CD14-positive monocyte (primary cell): ENCODE measurements at regions not wholly inside any gene's neighbourhood (a gene's known extent, or its start where the extent isn't known, plus 50 kb on each side); places are given as distances from the start of the nearest gene placed in this dataset.

ENCODE experiments used
- DNase-seq, 3 donors: peaks; one replicate each; pipeline ENCODE4 v3.0.0-alpha.2; 2011 to 2022
- H2AFZ ChIP-seq: 2 replicates; pipeline ENCODE4 v1.6.0; 2012; ENCODE audit warnings: mild to moderate bottlenecking, low read depth, low read length, inconsistent platforms; ENCODE audit not compliant: insufficient read depth, poor library complexity, severe bottlenecking
- H3K27ac ChIP-seq, 2 donors: 1 replicate in 1 of 2; 2 replicates in 1 of 2; pipeline ENCODE4 v1.5.1; 2012 to 2013; ENCODE audit warnings: low read length in 2 of 2, control low read depth in 1 of 2, inconsistent platforms in 1 of 2, low read depth in 1 of 2, mild to moderate bottlenecking in 1 of 2
- H3K27me3 ChIP-seq, 2 donors: one replicate each; pipeline versions ENCODE4 v1.6.0 to v1.6.1; 2011 to 2013; ENCODE audit warnings: low read length in 2 of 2; ENCODE audit not compliant: control insufficient read depth in 2 of 2, insufficient read depth in 2 of 2
- H3K36me3 ChIP-seq, 2 donors: replicated peaks in 1 of 2; 1 replicate in 1 of 2; 2 replicates in 1 of 2; pipeline versions ENCODE4 v1.5.1 to v1.6.1; 2012 to 2013; ENCODE audit warnings: low read length in 2 of 2, control low read depth in 1 of 2, inconsistent platforms in 1 of 2, mild to moderate bottlenecking in 1 of 2; ENCODE audit not compliant: insufficient read depth in 2 of 2, control insufficient read depth in 1 of 2
- H3K4me1 ChIP-seq, 2 donors: 1 replicate in 1 of 2; 2 replicates in 1 of 2; pipeline versions ENCODE4 v1.5.1 to v1.6.1; 2012 to 2013; ENCODE audit warnings: low read length in 2 of 2, control low read depth in 1 of 2, inconsistent platforms in 1 of 2, mild to moderate bottlenecking in 1 of 2, moderate library complexity in 1 of 2; ENCODE audit not compliant: insufficient read depth in 2 of 2, control insufficient read depth in 1 of 2
- H3K4me2 ChIP-seq: replicated peaks from 2 replicates; pipeline ENCODE3; 2012; ENCODE audit warnings: low read length, moderate library complexity, mild to moderate bottlenecking; ENCODE audit not compliant: poor library complexity, severe bottlenecking; ENCODE audit errors: extremely low read depth
- H3K4me3 ChIP-seq, 3 experiments: fragments of 200-600 bp in 1 of 3; sonication (generic) in 1 of 3; replicated peaks in 1 of 3; 1 replicate in 2 of 3; 2 replicates in 1 of 3; pipeline ENCODE4 v1.5.1; 2011 to 2013; ENCODE audit warnings: low read length in 3 of 3, mild to moderate bottlenecking in 3 of 3, control low read depth in 2 of 3, low read depth in 2 of 3, inconsistent platforms in 1 of 3, moderate library complexity in 1 of 3
- H3K79me2 ChIP-seq: 2 replicates; pipeline ENCODE4 v1.6.0; 2012; ENCODE audit warnings: mild to moderate bottlenecking, control low read depth, inconsistent platforms, low read length, moderate library complexity; ENCODE audit not compliant: insufficient read depth
- H3K9ac ChIP-seq: 2 replicates; pipeline ENCODE4 v1.6.0; 2017; ENCODE audit warnings: low read length, mild to moderate bottlenecking; ENCODE audit not compliant: insufficient read depth, poor library complexity, severe bottlenecking
- H3K9me3 ChIP-seq, 2 donors: replicated peaks in 1 of 2; 1 replicate in 1 of 2; 2 replicates in 1 of 2; pipeline versions ENCODE4 v1.5.1 to v1.6.1; 2012 to 2013; ENCODE audit warnings: low read length in 2 of 2, control low read depth in 1 of 2; ENCODE audit not compliant: control insufficient read depth in 1 of 2, insufficient read depth in 1 of 2
- H4K20me1 ChIP-seq: 2 replicates; pipeline ENCODE4 v1.6.0; 2012; ENCODE audit warnings: mild to moderate bottlenecking, low read length, control low read depth, moderate library complexity; ENCODE audit not compliant: insufficient read depth
- H3K27ac Mint-ChIP-seq, 7 donors: one replicate each; pipeline ENCODE4 v1.8.0; 2020; ENCODE audit warnings: mild to moderate bottlenecking in 7 of 7, mixed read lengths in 7 of 7, moderate library complexity in 6 of 7, inconsistent platforms in 2 of 7
- H3K27me3 Mint-ChIP-seq, 3 donors: one replicate each; pipeline ENCODE4 v1.8.0; 2021 to 2022; ENCODE audit warnings: low read depth in 3 of 3, mild to moderate bottlenecking in 3 of 3, mixed read lengths in 3 of 3, moderate library complexity in 3 of 3, inconsistent platforms in 1 of 3
- H3K36me3 Mint-ChIP-seq, 2 donors: one replicate each; pipeline ENCODE4 v1.8.0; 2020; ENCODE audit warnings: mixed read lengths in 2 of 2, inconsistent platforms in 1 of 2, mild to moderate bottlenecking in 1 of 2
- H3K4me1 Mint-ChIP-seq: one replicate; pipeline ENCODE4 v1.8.0; 2020; ENCODE audit warnings: mild to moderate bottlenecking, mixed read lengths
- H3K4me3 Mint-ChIP-seq, 2 donors: one replicate each; pipeline ENCODE4 v1.8.0; 2020; ENCODE audit warnings: mild to moderate bottlenecking in 2 of 2, mixed read lengths in 2 of 2, moderate library complexity in 1 of 2
- H3K9me3 Mint-ChIP-seq, 7 donors: one replicate each; pipeline ENCODE4 v1.8.0; 2020 to 2022; ENCODE audit warnings: mixed read lengths in 7 of 7, mild to moderate bottlenecking in 6 of 7, moderate library complexity in 6 of 7, inconsistent platforms in 2 of 7
- WGBS: methylation state at CpG from one replicate; pipeline ENCODE4 v1.1.5; 2013; ENCODE audit warnings: missing lambda C conversion rate; ENCODE audit not compliant: insufficient coverage; 5-methylcytosine and 5-hydroxymethylcytosine counted together
- intact Hi-C, 2 donors: fragments of 100-400 bp; cut with micrococcal nuclease; formaldehyde crosslinking; loops; one replicate each; pipeline versions ENCODE4 v1.15.0 to v1.15.1; 2023
- TF ChIP-seq, protein P1 (sequence below): fragments of 200-600 bp; IDR thresholded peaks from one replicate; pipeline ENCODE4 v1.8.0; 2022; ENCODE audit warnings: antibody characterized with exemption, mild to moderate bottlenecking

DNA sequence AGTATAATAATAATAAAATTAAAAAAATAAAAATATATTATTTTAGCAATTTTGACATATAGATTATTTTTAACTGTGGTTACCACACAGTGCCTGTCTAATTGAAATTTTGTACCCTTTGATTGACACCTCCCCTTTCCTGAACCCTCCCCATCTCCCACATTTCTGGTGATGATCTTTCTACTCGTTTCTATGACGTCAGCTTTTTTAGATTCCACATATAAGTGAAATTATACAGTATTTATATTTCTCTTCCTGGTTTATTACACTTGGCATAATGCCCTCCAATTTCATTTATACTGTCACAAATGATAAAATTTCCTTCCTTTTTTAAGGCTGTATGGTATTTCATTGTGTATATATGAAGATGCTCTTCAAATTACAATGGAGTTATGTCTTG is 258.1 kb upstream of the PTCHD4 start:
- Histone ChIP-seq H3K4me3 (no peak overlapping the region), H3K9me3 (peaks cover 3 to 7% of the 10 kb centered on the region in 2 donors), H3K27me3 (no peaks in the 10 kb centered on the region), H3K27ac (no peak overlapping the region), H4K20me1 (no peaks in the 10 kb centered on the region), H3K9ac (no peak overlapping the region), H2AFZ (no peak overlapping the region), H3K79me2 (no peaks in the 10 kb centered on the region), H3K36me3 (no peaks in the 10 kb centered on the region), H3K4me2 (no peak overlapping the region), H3K4me1 (no peaks in the 10 kb centered on the region)
- H3K36me3 Mint-ChIP-seq = no peaks in the 10 kb centered on the region
- peaks cover 5 to 17% (median 9%) of the 10 kb centered on the region in 7 donors for H3K9me3 Mint-ChIP-seq
- TF ChIP-seq, protein P1, sequence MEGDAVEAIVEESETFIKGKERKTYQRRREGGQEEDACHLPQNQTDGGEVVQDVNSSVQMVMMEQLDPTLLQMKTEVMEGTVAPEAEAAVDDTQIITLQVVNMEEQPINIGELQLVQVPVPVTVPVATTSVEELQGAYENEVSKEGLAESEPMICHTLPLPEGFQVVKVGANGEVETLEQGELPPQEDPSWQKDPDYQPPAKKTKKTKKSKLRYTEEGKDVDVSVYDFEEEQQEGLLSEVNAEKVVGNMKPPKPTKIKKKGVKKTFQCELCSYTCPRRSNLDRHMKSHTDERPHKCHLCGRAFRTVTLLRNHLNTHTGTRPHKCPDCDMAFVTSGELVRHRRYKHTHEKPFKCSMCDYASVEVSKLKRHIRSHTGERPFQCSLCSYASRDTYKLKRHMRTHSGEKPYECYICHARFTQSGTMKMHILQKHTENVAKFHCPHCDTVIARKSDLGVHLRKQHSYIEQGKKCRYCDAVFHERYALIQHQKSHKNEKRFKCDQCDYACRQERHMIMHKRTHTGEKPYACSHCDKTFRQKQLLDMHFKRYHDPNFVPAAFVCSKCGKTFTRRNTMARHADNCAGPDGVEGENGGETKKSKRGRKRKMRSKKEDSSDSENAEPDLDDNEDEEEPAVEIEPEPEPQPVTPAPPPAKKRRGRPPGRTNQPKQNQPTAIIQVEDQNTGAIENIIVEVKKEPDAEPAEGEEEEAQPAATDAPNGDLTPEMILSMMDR = no peak
- peaks cover 0 to 3% (median 0%) of the 10 kb centered on the region in 3 donors for H3K27me3 Mint-ChIP-seq
- no peak for DNase-seq
- no CpG with 5 or more reads among the region's 2 CpGs for WGBS
- no peak overlapping the region for H3K4me3 Mint-ChIP-seq
- H3K27ac Mint-ChIP-seq = no peak overlapping the region
- intact Hi-C loops = no loop called here
- no peaks in the 10 kb centered on the region for H3K4me1 Mint-ChIP-seq

DNA sequence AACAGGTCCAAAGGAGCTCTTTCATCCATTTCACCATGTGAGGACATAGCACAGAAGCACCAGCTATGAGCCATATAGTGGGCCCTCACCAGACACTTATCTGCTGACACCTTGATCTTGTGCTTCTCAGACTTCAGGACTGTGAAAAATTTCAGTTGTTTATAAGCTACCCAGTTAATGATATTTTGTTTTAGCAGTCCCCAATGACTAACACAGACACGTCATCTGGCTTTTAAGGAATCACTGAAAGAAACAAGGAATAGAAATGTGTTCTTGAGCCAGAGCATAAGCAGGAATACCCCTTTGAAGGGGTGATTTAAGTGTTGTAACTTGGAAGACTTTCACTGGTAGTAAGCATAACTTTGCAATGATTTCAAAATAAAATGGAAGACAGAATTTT is 214.7 kb upstream of the PTCHD4 start:
- H4K20me1 ChIP-seq = no peaks in the 10 kb centered on the region
- no peaks in the 10 kb centered on the region for H3K36me3 ChIP-seq
- no peak overlapping the region for H3K9ac ChIP-seq
- DNase-seq = no peak
- no peaks in the 10 kb centered on the region for H3K4me1 ChIP-seq
- no peaks in the 10 kb centered on the region for H3K27me3 ChIP-seq
- no peaks in the 10 kb centered on the region for H3K9me3 ChIP-seq
- no peak overlapping the region for H3K4me2 ChIP-seq
- no peaks in the 10 kb centered on the region for H3K79me2 ChIP-seq
- Mint-ChIP-seq H3K9me3 (peaks cover 0 to 5% (median 3%) of the 10 kb centered on the region in 7 donors), H3K4me3 (no peak overlapping the region), H3K36me3 (no peaks in the 10 kb centered on the region), H3K27me3 (no peaks in the 10 kb centered on the region), H3K27ac (no peak overlapping the region), H3K4me1 (no peaks in the 10 kb centered on the region)
- intact Hi-C loops = no loop called here
- TF ChIP-seq, protein P1 = no peak
- H2AFZ ChIP-seq = no peak overlapping the region
- no peak overlapping the region for H3K27ac ChIP-seq
- no CpG with 5 or more reads among the region's 1 CpG for WGBS
- H3K4me3 ChIP-seq = no peak overlapping the region
